Epidermal melanocyte (primary cell): ENCODE measurements at regions not wholly inside any gene's neighbourhood (a gene's known extent, or its start where the extent isn't known, plus 50 kb on each side); places are given as distances from the start of the nearest gene placed in this dataset.

Source experiments
- DNase-seq: peaks from one replicate; pipeline ENCODE4 v3.0.0; 2011; ENCODE audit warnings: low spot score; ENCODE audit not compliant: insufficient read length

DNA sequence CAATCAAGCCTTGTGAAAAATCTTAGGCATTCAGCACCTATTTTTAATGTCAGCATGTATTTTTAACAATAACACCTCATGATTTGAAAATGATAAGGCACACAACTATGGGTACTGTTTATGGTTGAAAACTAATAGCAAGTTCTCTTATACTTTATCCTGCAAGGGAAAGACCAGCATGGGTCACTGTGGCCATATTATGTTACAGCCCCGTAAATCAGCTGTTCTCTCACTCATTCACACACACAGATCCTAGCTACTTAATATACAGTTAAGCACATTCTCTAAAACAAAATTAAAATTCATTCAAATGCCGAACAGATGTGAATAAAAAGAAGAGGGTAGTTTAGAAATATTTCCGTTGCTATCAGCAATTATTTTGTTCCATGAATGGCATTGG lies 224.4 kb downstream of the OGFRL1 start:
- DNase-seq = no peak

DNA sequence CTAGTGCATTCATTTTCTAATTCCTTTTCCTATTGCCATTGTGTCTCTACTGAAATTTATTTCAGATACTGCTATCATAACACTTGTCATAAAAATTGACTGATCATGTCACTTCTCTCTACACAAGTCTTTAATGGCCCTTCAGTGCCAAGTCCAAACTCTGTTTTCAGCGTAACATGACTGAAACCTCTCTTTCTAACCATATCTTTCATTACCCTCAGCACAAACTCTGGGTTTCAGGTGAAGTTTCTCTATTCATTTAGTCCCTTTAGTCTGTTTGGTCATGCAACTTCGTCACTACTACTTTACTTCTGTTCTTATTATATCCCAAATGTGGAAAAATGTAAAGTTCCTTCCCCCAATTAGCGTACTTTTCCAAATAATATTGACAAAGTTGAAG lies 234.9 kb downstream of the OGFRL1 start:
- no peak for DNase-seq

DNA sequence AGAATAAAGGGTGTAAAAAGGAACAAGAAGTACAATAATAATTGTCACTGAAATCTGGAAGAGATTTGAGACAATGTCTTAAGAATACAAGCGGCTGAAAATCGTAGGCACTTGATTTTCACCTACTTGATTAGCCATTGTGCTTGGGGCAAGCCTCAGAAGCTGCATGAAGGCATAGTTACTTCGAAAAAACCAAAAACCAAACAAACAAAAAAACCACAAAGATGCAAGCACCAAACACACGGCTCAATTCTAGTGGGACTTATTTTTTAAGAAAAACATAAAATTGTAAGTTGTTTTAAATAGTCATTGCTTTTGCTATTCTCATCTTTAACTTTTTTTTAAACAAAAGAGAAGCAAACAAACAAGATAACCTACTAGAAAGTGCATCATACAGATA lies 235.6 kb downstream of the OGFRL1 start:
- DNase-seq = no peak

DNA sequence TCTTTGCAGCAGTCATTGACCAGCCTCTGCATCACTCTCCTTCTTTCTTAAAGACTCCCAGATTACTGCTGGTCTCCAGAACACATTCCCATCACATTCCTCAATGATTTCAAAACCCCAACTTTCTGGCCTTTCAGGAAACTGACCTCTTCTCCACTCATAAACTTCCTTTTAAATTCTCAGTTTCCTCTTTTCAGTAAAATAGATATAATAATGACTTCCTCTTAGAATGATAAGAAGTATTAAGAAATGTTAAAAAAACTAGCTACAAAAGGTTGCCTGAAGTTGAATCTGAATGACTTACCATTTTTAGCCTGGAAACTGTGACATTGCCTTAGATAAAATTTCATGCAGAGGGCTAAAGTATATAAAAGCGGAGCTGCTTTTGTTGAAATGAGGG lies 239.3 kb downstream of the OGFRL1 start:
- DNase-seq = no peak

DNA sequence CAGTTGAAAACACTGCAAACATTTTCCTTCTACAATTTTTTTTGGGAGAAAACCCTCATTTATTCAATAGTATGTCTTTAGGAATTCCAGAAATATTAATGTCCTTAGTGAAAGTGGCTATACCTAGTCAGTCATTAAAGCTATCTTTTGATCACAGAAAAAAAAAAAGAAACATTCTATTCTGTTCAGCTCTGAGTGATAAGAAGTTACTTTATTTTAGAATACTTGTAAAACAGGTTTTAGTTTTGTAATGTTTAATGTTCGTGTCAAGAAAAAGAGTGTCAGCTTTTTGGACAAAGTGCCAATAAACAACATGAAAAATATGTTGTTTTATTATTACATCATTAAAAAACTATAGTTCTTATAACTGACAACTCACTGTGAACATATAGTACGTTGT lies 240.4 kb downstream of the OGFRL1 start:
- DNase-seq = no peak

DNA sequence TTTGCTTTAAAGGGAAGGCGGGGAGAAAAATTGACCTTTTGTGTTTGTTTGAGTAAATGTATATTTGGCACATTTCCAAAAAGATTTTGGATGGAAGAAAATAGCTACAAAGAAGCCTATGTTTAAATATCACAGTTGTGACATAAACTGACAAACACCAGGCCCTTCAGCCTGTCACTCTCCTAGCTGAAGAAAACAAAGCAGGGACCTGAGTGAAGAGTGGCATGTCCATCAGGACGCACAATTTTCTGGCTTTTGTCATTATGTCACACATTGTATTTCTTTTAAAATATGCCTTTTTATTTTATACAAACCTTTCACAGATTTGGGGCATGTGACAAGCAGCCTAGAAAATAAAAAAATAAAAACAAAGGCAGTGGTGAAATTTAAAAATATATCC lies 241.2 kb downstream of the OGFRL1 start:
- DNase-seq = no peak

DNA sequence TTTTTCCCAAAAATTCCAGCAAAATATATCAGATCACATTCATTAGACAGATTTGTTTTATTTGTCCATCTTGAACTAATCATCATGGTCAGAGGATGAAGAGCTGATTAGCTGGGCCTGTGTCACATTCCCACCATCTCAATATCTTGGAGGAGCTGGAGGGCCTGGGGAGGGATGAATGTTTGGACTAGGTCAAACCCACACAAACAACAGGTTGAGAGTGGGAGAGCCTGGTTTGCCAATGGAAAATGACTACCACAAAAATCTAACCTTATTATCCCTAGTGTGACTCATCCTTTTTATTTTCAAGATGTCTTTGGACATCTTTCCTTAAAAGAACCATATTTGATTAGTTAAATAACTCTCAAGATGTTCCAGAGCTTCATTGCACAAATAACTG lies 242.4 kb downstream of the OGFRL1 start:
- DNase-seq = no peak

DNA sequence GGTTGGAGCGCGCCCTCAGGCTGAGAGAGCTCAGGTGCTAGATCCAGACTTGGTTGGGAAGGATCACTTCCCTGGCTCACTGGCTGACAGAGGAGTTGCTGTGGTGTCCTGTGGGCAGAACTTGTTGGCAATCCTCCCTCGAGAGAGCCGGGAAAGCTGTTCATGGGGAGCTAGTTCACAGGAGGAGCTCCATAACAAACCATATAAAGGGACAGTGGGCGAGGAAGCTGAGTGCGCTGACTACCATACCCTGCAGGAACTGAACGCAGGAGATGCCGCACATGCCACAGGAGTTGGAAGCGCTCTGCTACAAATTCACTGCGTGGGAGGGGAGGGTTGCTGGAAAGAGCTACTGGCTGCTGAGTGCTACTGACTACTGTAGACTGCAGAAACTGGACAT lies 243.2 kb downstream of the OGFRL1 start:
- DNase-seq = no peak

DNA sequence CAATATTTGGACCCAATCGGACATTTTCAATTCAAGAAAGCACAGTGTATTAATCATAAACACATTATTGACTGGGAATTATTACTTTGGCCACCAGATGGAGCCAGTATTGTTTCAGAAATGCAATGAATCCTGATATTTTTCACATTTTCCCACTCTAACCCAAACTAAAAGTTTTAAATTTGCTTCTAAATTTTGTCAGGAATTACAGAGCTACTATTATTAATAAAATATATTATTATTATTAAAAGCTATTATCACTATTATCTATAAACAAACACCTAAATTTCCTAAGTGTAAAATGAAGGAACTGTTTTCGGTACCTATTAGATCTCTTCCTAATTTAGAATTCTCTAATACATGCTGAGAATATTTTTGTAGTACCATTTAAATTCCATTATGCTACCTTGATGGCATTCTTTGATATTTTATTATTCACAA lies 245.3 kb downstream of the OGFRL1 start:
- DNase-seq = no peak

DNA sequence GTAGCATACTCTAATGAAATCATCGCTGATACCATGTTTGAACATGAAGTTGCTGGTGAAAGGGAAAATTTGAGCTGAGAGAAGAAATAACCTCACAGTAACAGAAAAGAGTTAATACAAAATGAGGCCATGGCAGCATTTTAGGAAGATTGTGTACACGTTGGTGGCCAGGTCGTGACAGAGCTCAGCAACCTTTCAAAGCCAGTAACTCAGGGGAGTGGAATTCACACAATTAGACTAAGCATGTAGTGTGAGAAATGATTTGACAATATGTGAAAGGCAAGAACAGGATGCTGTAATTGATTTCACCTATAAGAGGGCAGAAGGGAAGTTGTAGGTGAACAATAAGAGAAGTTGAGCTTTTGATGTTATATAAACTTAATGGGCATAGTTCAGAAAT lies 246.3 kb downstream of the OGFRL1 start:
- DNase-seq = no peak

DNA sequence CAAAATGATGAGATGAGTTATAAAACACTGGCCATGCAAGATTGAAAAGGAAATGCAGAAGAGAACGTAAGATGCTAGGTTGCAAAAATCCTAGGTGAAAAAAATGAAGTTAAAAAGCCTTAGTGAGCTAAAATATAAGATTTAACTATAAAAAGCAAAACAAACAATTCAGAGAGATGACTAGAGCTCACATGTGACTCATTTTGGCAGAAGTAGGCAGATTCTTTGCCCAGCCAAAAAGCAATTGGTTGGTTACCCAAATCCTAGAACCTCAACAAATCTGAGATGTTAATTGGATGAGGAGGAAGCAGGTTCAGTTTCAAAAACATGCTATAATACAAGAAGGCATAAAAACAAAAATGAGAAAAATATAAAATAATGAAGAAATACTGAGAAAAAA lies 249.1 kb downstream of the OGFRL1 start:
- DNase-seq = no peak

DNA sequence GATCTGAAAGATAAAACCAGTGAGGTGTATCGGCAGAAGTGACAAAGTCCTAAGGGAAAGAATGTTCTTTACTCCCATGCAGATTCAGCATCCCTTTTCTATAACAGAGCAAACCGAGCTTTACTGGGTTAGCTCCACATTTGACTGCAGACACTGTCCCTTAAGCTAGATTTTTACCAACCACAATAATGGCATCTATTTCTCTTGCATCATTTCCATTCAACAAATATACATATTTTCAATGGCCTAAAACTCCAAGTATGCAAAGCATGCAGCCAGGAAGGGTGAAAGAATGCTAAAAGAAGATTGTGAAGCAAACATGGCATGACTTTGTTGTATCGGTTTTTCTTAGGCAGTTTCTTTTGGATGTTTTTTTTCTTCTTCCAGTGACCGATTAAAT lies 255.4 kb downstream of the OGFRL1 start:
- DNase-seq = no peak

DNA sequence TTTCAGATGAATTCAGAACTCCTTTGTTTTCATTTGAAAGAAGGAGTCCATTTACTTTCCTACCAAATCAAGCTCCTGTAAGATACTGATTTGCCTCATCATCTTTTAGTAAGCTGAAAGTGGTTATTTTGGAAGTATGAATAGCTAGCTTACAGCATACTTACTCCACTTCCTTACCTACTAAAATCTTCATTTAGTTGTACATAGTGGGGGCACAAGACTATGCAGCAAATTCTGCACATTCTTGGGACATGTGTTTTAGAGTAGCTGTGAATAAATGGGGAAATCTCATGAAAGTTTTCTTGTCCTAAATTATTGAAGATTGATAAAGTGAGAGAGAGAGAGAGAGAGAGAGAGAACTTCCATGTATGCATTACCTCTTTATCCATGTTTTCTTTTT lies 256.3 kb downstream of the OGFRL1 start:
- no peak for DNase-seq

DNA sequence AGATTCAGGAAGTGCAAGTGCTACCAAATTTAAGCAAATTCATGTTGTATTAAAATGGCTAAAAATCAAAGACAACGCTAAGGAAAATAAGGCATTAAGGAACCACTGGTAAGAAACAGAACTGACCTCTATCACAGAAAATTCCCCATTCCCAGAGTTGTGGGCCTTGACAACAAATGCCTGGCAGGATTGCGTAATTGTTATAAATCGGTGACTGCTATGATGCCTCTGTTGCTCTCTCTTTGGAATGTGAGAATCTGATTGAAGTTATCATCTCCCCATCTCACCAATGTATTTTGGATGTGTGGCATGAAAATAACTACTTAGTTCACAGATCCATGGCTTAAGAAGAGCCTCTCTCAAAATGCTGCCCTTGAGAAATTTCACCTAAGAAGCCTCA lies 257.3 kb downstream of the OGFRL1 start:
- DNase-seq = no peak

DNA sequence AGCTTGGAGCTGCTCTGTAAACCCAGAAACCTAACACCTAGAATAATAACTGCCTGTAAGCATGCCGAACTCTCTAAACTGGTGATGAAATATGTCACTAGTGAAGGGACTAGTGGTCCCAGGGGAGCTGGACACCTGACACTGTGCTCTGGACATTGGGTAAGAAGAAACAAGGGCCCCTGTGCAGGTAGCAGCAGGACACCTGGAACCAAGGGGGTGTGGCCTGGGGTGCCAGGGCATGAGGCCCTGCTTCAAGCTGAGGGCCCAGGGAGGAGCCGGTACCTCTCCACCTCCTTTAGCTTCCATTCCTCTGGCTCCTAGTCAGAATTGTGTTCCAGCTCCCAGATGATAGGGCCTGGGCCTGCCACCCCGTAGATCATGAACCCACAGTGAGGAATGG lies 263.2 kb downstream of the OGFRL1 start:
- DNase-seq = no peak

DNA sequence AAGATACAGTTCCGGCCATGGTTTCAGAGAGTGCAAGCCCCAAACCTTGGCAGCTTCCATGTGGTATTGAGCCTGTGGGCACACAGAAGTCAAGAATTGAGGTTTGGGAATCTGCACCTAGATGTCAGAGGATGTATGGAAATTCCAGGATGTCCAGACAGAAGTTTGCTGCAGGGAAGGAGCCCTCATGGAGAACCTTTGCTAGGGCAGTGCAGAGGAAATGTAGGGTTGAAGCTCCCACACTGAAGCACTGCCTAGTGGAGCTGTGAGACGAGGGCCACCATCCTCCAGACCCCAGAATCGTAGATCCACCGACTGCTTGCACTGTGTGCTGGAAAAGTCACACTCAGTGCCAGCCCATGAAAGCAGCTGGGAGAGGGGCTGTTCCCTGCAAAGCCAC lies 267.5 kb downstream of the OGFRL1 start:
- DNase-seq = no peak

DNA sequence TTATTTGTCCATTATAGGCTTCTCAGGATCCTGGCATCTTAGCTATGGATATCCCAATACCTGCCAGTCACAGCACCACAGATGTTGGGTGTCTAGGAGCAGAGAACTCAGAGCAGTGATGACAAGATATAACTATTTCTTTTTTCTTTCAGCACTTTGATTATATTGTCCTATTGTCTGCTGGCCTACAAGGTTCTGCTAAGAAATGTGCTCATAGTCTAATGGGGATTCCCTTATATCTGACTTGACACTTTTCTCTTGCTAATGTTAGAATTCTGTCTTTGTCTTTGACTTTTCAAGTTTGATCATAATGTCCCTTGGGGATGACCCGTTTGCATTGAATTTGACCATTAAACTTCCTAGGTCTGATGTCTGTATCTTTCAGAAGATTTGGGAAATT lies 270.4 kb downstream of the OGFRL1 start:
- no peak for DNase-seq

DNA sequence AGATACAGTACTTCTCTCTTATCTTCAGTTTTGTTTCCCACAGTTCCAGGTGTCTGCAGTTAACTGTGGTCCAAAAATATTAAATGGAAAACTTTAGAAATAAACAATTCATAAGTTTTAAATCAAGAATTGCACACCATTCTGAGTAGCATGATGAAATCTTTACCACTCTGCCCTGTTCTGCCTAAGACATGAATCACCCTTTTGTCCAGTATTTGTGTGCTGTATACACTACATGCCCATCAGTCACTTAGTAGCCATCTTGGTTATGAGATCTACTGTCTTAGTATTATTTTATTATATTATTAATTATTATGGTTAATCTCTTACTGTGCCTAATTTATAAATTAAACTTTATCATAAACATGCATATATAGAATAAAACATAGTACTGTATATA lies 279.0 kb downstream of the OGFRL1 start:
- no peak for DNase-seq

DNA sequence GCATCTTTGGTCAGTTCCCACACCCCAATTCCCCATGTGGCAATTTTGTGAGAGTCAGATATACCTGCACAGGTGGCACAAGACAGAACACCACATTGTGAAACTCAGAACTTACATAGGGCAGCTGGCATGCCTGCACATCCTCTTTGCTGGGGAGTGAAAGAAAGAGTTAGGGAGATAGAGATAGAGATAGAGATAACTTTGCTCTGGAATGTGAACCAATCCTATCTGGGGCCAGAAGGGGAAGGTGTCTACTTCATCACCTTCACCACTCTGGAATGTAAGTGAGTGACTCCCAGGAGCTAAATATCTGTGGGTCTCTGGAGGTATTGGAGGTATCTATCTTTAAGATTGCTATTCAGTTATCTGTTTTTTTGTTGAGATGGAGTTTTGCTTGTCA lies 289.2 kb downstream of the OGFRL1 start:
- no peak for DNase-seq

DNA sequence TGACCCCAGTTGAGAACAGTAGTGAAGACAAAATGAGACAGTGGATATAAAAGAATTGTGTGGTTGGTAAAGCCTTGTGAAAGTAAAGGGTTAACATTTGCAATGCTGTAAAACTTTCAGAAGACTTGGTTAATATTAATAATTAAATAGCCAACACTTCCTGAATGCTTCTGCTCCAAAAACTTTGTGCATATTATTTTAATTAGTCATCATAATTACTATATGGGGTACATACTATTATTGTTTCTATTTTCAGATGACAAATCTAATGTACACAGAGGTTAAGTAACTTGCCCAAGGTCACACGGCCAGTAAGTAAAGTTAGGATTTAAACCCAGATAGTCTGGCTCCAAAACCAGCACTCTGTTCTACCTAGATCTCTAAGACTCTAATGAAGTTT lies 291.3 kb downstream of the OGFRL1 start:
- DNase-seq = no peak

DNA sequence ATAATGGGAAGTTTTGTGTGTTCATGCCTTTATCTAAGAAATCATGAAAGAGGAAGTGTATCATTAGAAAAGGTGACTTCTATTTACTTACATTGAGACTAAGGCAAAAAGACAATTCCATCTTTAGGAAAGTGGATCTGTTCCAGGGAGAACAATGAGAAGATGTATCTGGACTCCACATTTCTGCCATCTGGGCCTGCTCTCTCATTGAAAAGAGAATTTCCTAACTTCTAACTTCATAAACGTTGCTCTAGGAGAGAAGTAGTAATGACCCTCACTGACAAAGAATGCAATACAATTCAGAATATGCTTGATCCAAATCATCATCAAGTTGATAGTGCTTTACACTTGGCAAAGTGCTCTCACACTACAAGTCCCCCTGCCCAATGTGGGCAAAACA lies 294.2 kb downstream of the OGFRL1 start:
- peak; percentile 54 for DNase-seq

DNA sequence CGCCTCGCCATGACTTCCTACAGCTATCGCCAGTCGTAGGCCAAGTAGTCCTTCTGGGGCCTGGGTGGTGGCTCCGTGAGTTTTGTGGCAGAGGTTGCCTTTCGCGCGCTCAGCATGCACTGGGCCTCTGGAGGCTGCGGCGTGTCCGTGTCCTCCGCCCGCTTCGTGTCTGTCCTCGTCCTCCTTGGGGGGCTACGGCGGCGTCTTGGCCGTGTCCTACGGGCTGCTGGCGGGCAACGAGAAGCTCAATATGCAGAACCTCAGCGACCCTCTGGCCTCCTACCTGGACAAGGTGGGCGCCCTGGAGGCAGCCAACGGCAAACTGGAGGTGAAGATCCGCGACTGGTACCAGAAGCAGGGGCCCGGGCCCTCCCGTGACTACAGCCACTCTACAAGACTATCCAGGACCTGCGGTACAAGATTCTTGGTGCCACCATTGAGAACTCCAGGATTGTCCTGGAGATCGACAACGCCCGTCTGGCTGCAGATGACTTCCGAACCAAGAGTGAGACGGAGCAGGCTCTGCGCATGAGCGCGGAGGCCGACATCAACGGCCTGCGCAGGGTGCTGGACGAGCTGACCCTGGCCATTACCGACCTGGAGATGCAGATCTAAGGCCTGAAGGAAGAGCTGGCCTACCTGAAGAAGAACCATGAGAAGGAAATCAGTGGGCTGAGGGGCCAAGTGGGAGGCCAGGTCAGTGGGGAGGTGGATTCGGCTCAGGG lies 296.3 kb downstream of the OGFRL1 start:
- no peak for DNase-seq

DNA sequence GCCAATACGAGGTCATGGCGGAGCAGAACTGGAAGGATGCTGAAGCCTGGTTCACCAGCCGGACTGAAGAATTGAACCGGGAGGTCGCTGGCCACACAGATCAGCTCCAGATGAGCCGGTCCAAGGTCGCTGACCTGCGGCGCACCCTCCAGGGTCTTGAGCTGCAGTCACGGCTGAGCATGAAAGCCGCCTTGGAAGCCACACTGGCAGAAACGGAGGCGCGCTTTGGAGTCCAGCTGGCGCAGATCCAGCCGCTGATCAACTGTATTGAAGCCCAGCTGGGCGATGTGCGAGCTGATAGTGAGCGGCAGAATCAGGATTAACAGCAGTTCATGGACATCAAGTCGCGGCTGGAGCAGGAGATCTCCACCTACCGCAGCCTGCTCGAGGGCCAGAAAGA lies 296.9 kb downstream of the OGFRL1 start:
- no peak for DNase-seq

DNA sequence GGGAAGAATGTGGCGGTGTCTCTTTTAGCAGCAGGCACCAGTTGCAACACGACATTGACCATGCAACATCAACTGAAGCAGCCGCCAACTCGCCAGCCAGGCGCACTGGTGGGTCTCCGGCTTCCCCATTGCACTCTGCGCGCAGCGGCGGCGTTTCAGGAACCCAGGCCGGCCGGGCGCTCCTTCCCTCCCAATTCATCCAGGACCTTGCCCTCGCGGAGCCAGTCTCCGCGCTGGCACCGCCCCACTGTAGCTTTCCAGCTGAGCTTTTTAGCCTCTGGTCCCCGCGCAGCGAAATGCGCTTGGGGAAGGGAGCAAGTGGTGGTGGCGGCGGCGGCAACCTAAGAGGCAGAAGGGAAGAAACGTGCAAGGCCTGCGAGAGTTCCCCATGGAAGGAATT lies 297.9 kb upstream of the RIMS1 start:
- DNase-seq = no peak
